ENCODE measurements at regions not wholly inside any gene's neighbourhood (a gene's known extent, or its start where the extent isn't known, plus 50 kb on each side); places are given as distances from the start of the nearest gene placed in this dataset.

DNA sequence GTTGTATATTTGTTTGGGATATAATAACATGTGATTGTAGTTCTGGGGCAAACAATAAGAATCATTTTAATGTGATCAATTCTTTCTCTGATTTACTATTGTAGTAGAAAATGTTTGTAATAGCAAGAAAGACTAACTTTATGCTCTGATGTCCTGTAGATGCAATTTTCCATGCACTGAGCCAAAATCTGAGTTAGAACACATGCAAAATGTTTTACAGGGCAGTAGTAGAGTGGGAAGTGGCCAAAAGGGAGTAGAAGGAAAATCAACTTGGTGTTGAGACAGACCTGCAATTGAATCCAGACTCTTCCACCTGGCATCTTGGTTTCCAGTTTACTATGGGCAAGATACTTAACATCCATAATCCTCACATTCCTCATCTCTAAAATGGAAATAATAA is 93.5 kb upstream of the BMP5 start:
- no peak for TF ChIP-seq RARB (CRISPR knock-in tag; IDR thresholded peaks at IDR 0.05)
- TF ChIP-seq ZNF70 (CRISPR knock-in tag; IDR thresholded peaks at IDR 0.05), result no peak
- TF ChIP-seq, protein P1, sequence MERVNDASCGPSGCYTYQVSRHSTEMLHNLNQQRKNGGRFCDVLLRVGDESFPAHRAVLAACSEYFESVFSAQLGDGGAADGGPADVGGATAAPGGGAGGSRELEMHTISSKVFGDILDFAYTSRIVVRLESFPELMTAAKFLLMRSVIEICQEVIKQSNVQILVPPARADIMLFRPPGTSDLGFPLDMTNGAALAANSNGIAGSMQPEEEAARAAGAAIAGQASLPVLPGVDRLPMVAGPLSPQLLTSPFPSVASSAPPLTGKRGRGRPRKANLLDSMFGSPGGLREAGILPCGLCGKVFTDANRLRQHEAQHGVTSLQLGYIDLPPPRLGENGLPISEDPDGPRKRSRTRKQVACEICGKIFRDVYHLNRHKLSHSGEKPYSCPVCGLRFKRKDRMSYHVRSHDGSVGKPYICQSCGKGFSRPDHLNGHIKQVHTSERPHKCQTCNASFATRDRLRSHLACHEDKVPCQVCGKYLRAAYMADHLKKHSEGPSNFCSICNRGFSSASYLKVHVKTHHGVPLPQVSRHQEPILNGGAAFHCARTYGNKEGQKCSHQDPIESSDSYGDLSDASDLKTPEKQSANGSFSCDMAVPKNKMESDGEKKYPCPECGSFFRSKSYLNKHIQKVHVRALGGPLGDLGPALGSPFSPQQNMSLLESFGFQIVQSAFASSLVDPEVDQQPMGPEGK (CRISPR knock-in tag; IDR thresholded peaks at IDR 0.05; ENCODE audit: borderline replicate concordance), result no peak
- TF ChIP-seq, protein P2, sequence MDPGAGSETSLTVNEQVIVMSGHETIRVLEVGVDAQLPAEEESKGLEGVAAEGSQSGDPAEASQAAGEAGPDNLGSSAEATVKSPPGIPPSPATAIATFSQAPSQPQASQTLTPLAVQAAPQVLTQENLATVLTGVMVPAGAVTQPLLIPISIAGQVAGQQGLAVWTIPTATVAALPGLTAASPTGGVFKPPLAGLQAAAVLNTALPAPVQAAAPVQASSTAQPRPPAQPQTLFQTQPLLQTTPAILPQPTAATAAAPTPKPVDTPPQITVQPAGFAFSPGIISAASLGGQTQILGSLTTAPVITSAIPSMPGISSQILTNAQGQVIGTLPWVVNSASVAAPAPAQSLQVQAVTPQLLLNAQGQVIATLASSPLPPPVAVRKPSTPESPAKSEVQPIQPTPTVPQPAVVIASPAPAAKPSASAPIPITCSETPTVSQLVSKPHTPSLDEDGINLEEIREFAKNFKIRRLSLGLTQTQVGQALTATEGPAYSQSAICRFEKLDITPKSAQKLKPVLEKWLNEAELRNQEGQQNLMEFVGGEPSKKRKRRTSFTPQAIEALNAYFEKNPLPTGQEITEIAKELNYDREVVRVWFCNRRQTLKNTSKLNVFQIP (CRISPR knock-in tag; IDR thresholded peaks at IDR 0.05; ENCODE audit: borderline replicate concordance, low read depth), result no peak
- TF ChIP-seq TOX (CRISPR knock-in tag; IDR thresholded peaks at IDR 0.05; ENCODE audit: borderline replicate concordance), result no peak
- no peak for TF ChIP-seq ZFP30 (CRISPR knock-in tag; IDR thresholded peaks at IDR 0.05)
- no peak for TF ChIP-seq CSDC2 (CRISPR knock-in tag; IDR thresholded peaks at IDR 0.05)
- no peak for TF ChIP-seq BACH2 (CRISPR knock-in tag; IDR thresholded peaks at IDR 0.05; ENCODE audit: borderline replicate concordance)
- TF ChIP-seq, protein P3, sequence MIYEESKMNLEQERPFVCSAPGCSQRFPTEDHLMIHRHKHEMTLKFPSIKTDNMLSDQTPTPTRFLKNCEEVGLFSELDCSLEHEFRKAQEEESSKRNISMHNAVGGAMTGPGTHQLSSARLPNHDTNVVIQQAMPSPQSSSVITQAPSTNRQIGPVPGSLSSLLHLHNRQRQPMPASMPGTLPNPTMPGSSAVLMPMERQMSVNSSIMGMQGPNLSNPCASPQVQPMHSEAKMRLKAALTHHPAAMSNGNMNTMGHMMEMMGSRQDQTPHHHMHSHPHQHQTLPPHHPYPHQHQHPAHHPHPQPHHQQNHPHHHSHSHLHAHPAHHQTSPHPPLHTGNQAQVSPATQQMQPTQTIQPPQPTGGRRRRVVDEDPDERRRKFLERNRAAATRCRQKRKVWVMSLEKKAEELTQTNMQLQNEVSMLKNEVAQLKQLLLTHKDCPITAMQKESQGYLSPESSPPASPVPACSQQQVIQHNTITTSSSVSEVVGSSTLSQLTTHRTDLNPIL (CRISPR knock-in tag; IDR thresholded peaks at IDR 0.05; ENCODE audit: low read depth), result no peak
- TF ChIP-seq, protein P4, sequence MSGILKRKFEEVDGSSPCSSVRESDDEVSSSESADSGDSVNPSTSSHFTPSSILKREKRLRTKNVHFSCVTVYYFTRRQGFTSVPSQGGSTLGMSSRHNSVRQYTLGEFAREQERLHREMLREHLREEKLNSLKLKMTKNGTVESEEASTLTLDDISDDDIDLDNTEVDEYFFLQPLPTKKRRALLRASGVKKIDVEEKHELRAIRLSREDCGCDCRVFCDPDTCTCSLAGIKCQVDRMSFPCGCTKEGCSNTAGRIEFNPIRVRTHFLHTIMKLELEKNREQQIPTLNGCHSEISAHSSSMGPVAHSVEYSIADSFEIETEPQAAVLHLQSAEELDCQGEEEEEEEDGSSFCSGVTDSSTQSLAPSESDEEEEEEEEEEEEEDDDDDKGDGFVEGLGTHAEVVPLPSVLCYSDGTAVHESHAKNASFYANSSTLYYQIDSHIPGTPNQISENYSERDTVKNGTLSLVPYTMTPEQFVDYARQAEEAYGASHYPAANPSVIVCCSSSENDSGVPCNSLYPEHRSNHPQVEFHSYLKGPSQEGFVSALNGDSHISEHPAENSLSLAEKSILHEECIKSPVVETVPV (CRISPR knock-in tag; IDR thresholded peaks at IDR 0.05), result no peak
- no peak for TF ChIP-seq PPARA (CRISPR knock-in tag; IDR thresholded peaks at IDR 0.05; ENCODE audit: borderline replicate concordance)

All from SK-N-SH treated with all-trans-retinoic acid at 6 μM for 48 hours (cell line).